ENCODE measurements at regions not wholly inside any gene's neighbourhood (a gene's known extent, or its start where the extent isn't known, plus 50 kb on each side); places are given as distances from the start of the nearest gene placed in this dataset.
A peak's percentile ranks its signal among the peaks of the same experiment; 100 is the strongest.

DNA sequence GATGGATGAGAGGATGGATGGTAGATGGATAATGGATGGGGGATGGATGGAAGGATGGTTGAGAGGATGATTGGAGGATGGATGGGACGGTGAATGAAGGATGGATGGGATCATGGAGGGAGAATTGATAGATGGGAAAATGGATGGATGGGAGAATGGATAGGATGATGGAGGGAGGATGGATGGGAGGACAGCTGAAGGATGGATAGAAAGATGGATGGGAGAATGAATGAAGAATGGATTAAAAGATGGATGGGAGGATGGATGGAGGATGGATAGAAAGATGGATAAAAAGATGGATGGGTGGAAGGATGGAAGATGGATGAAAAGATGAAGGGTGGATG, 218.3 kb upstream of the IER5L start:
- no peaks in the 10 kb centered on the region for H3K9me1 ChIP-seq (ENCODE audit: insufficient read depth, low read length)
- H2AK9ac ChIP-seq (replicated peaks; ENCODE audit: low read depth, low read length, poor library complexity) = no peak overlapping the region
- H2AFZ ChIP-seq (replicated peaks; ENCODE audit: low read length, poor library complexity) = no peak overlapping the region
- H3K4me2 ChIP-seq (ENCODE audit: low read depth, low read length) = no peak overlapping the region
- no peak overlapping the region for H4K8ac ChIP-seq (ENCODE audit: low read depth in 2 of 2, low read length in 2 of 2)
- H3K56ac ChIP-seq (ENCODE audit: extremely low read depth, insufficient read depth, low read length) = no peak overlapping the region
- H2BK120ac ChIP-seq (ENCODE audit: low read depth, low read length) = no peak overlapping the region
- H3K79me1 ChIP-seq (ENCODE audit: low read depth in 1 of 2, low read length in 2 of 2) = no peaks in the 10 kb centered on the region
- no peaks in the 10 kb centered on the region for H3K4me1 ChIP-seq (ENCODE audit: control insufficient read depth, insufficient read depth, low read length)
- no TSS peak for BruUV-seq (replicated peaks)
- H4K91ac ChIP-seq (ENCODE audit: insufficient read depth, low read depth, low read length) = no peak overlapping the region
- ChIA-PET POLR2A (ENCODE audit: unreplicated experiment) (no interaction called here), CTCF (no interaction called here)
- no peak overlapping the region for H3K14ac ChIP-seq (replicated peaks; ENCODE audit: low read depth, low read length)
- H3K4ac ChIP-seq (ENCODE audit: low read depth, low read length) = no peak overlapping the region
- H3K23ac ChIP-seq (ENCODE audit: low read depth, low read length) = no peak overlapping the region
- no peak for TF ChIP-seq MAZ (IDR thresholded peaks at IDR 0.05; ENCODE audit: borderline replicate concordance, low read depth, low read length)
- TF ChIP-seq, protein P1, sequence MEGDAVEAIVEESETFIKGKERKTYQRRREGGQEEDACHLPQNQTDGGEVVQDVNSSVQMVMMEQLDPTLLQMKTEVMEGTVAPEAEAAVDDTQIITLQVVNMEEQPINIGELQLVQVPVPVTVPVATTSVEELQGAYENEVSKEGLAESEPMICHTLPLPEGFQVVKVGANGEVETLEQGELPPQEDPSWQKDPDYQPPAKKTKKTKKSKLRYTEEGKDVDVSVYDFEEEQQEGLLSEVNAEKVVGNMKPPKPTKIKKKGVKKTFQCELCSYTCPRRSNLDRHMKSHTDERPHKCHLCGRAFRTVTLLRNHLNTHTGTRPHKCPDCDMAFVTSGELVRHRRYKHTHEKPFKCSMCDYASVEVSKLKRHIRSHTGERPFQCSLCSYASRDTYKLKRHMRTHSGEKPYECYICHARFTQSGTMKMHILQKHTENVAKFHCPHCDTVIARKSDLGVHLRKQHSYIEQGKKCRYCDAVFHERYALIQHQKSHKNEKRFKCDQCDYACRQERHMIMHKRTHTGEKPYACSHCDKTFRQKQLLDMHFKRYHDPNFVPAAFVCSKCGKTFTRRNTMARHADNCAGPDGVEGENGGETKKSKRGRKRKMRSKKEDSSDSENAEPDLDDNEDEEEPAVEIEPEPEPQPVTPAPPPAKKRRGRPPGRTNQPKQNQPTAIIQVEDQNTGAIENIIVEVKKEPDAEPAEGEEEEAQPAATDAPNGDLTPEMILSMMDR (conservative IDR thresholded peaks at IDR 0.05; ENCODE audit: low read depth, low read length) = no peak
- TF ChIP-seq, protein P2, sequence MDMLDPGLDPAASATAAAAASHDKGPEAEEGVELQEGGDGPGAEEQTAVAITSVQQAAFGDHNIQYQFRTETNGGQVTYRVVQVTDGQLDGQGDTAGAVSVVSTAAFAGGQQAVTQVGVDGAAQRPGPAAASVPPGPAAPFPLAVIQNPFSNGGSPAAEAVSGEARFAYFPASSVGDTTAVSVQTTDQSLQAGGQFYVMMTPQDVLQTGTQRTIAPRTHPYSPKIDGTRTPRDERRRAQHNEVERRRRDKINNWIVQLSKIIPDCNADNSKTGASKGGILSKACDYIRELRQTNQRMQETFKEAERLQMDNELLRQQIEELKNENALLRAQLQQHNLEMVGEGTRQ (IDR thresholded peaks at IDR 0.05; ENCODE audit: low read depth, low read length) = no peak
- DNase-seq (no peak), ATAC-seq (ENCODE audit: low read depth) (no peak)
- in situ Hi-C loops (cut with MboI; ENCODE audit: low sequenced_read_pairs) (no loop called here), dilution Hi-C loops (cut with HindIII; ENCODE audit: low sequenced_read_pairs, unreplicated experiment) (no loop called here), intact Hi-C loops (cut with micrococcal nuclease) (no loop called here)
- H2AK5ac ChIP-seq (ENCODE audit: low read depth, low read length) = no peak overlapping the region
- no peaks in the 10 kb centered on the region for H4K20me1 ChIP-seq (ENCODE audit: insufficient read depth, low read length)
- H3K9ac ChIP-seq (ENCODE audit: low read depth, low read length) = no peak overlapping the region
- H3K27ac ChIP-seq (ENCODE audit: insufficient read depth, low read length) = no peak overlapping the region
- peak overlapping the region; percentile 39 for H2BK5ac ChIP-seq (ENCODE audit: low read depth, low read length, poor library complexity, severe bottlenecking)
- no peak overlapping the region for H2BK15ac ChIP-seq (ENCODE audit: low read depth, low read length)
- 67 to 100% methylated on average over 1 of the region's 1 CpG for WGBS, 2 experiments (ENCODE audit: extremely low coverage in 2 of 2, insufficient read length in 1 of 2)
- no peak overlapping the region for H3K4me3 ChIP-seq (ENCODE audit: insufficient read depth, low read depth, low read length)
- no peaks in the 10 kb centered on the region for H3K36me3 ChIP-seq (ENCODE audit: control insufficient read depth, insufficient read depth, low read length)
- no peak overlapping the region for H4K5ac ChIP-seq (ENCODE audit: low read depth, low read length)
- peaks cover 8% of the 10 kb centered on the region for H3K27me3 ChIP-seq (ENCODE audit: control insufficient read depth, insufficient read depth, low read length)
- H2BK20ac ChIP-seq (ENCODE audit: low read depth, low read length) = no peak overlapping the region
- no peak overlapping the region for H3K18ac ChIP-seq (ENCODE audit: low read depth, low read length)
- H3K9me3 ChIP-seq (ENCODE audit: control insufficient read depth, insufficient read depth, low read length) = no peaks in the 10 kb centered on the region
